Urinary bladder (tissue), 3 donors: ENCODE measurements at regions not wholly inside any gene's neighbourhood (a gene's known extent, or its start where the extent isn't known, plus 50 kb on each side); places are given as distances from the start of the nearest gene placed in this dataset.

Experiments
- DNase-seq: peaks from one replicate; pipeline ENCODE4 v3.0.0-alpha.2; 2015; ENCODE audit errors: extremely low spot score
- H3K27ac ChIP-seq: one replicate; pipeline ENCODE4 v1.5.1; 2013; ENCODE audit warnings: low read depth, mild to moderate bottlenecking, moderate library complexity
- H3K36me3 ChIP-seq: one replicate; pipeline ENCODE4 v1.6.1; 2013; ENCODE audit warnings: mild to moderate bottlenecking, moderate library complexity; ENCODE audit not compliant: insufficient read depth
- H3K4me1 ChIP-seq: one replicate; pipeline ENCODE4 v1.6.1; 2013; ENCODE audit warnings: mild to moderate bottlenecking, moderate library complexity; ENCODE audit not compliant: insufficient read depth
- H3K4me3 ChIP-seq: one replicate; pipeline ENCODE4 v1.5.1; 2013; ENCODE audit warnings: low read depth, low read length
- WGBS: extraction: QIAGEN DNeasy Blood & Tissue Kit; methylation state at CpG from one replicate; pipeline ENCODE4 v1.1.7; 2013; 5-methylcytosine and 5-hydroxymethylcytosine counted together
- donor health status: healthy with polysubstance abuse.
- donor health status: healthy.

- DNase-seq: no peak
- WGBS: 74% methylated on average over 4 of the region's 4 CpGs
- Histone ChIP-seq H3K27ac (no peak overlapping the region), H3K4me1 (no peaks in the 10 kb centered on the region), H3K36me3 (no peaks in the 10 kb centered on the region), H3K4me3 (no peak overlapping the region)
These were observed 190.8 kb upstream of the GEMIN8 start for GRCh38 chrX:14220386-14220944.

- no peak overlapping the region for H3K4me3 ChIP-seq
- H3K4me1 ChIP-seq: no peaks in the 10 kb centered on the region
- no peak overlapping the region for H3K27ac ChIP-seq
- 39% methylated on average over 3 of the region's 3 CpGs for WGBS
- no peaks in the 10 kb centered on the region for H3K36me3 ChIP-seq
- DNase-seq: no peak
These were observed 179.3 kb upstream of the GEMIN8 start for GRCh38 chrX:14209034-14209433.

GRCh38 chrX:14194711-14195110 lies 165.0 kb upstream of the GEMIN8 start:
- no peaks in the 10 kb centered on the region for H3K36me3 ChIP-seq
- H3K4me1 ChIP-seq: no peaks in the 10 kb centered on the region
- WGBS: 88% methylated on average over 1 of the region's 1 CpG
- DNase-seq: no peak
- no peak overlapping the region for H3K4me3 ChIP-seq
- H3K27ac ChIP-seq: no peak overlapping the region

- Histone ChIP-seq H3K4me1 (no peaks in the 10 kb centered on the region), H3K4me3 (no peak overlapping the region), H3K27ac (no peak overlapping the region), H3K36me3 (no peaks in the 10 kb centered on the region)
- no peak for DNase-seq
- WGBS: 96% methylated on average over 1 of the region's 1 CpG
These were observed 163.9 kb upstream of the GEMIN8 start for GRCh38 chrX:14193547-14193946.

GRCh38 chrX:14173873-14174272 lies 144.2 kb upstream of the GEMIN8 start:
- H3K4me3 ChIP-seq: no peak overlapping the region
- no peak for DNase-seq
- H3K36me3 ChIP-seq: no peaks in the 10 kb centered on the region
- H3K27ac ChIP-seq: no peak overlapping the region
- no peaks in the 10 kb centered on the region for H3K4me1 ChIP-seq
- 92% methylated on average over 1 of the region's 1 CpG for WGBS

GRCh38 chrX:14164828-14165227 lies 135.1 kb upstream of the GEMIN8 start:
- H3K4me1 ChIP-seq: no peaks in the 10 kb centered on the region
- DNase-seq: no peak
- 33% methylated on average over 1 of the region's 1 CpG for WGBS
- H3K36me3 ChIP-seq: no peaks in the 10 kb centered on the region
- H3K4me3 ChIP-seq: no peak overlapping the region
- no peak overlapping the region for H3K27ac ChIP-seq

GRCh38 chrX:14125462-14125861 lies 95.8 kb upstream of the GEMIN8 start:
- H3K27ac ChIP-seq: no peak overlapping the region

GRCh38 chrX:14124562-14124961 lies 94.9 kb upstream of the GEMIN8 start:
- no peak overlapping the region for H3K27ac ChIP-seq
- no peaks in the 10 kb centered on the region for H3K36me3 ChIP-seq
- DNase-seq: no peak
- no peak overlapping the region for H3K4me3 ChIP-seq
- WGBS: 38% methylated on average over 5 of the region's 5 CpGs
- H3K4me1 ChIP-seq: no peaks in the 10 kb centered on the region

More at GRCh38 chrX:14125462-14125861, 95.8 kb upstream of the GEMIN8 start:
- Histone ChIP-seq H3K36me3 (no peaks in the 10 kb centered on the region), H3K4me1 (no peaks in the 10 kb centered on the region), H3K4me3 (no peak overlapping the region)
- 27% methylated on average over 4 of the region's 4 CpGs for WGBS
- DNase-seq: no peak

- WGBS: 22% methylated on average over 13 of the region's 13 CpGs
- H3K27ac ChIP-seq: no peak overlapping the region
- no peak for DNase-seq
These were observed 66.0 kb upstream of the GEMIN8 start for GRCh38 chrX:14095702-14096101.

GRCh38 chrX:14094191-14094590 lies 64.5 kb upstream of the GEMIN8 start:
- no peak for DNase-seq
- H3K27ac ChIP-seq: no peak overlapping the region
- 43% methylated on average over 2 of the region's 2 CpGs for WGBS

More at GRCh38 chrX:14095702-14096101, 66.0 kb upstream of the GEMIN8 start:
- Histone ChIP-seq H3K4me1 (no peaks in the 10 kb centered on the region), H3K36me3 (no peaks in the 10 kb centered on the region), H3K4me3 (no peak overlapping the region)

GRCh38 chrX:14084466-14084865 lies 54.8 kb upstream of the GEMIN8 start:
- H3K27ac ChIP-seq: no peak overlapping the region
- DNase-seq: no peak
- no peak overlapping the region for H3K4me3 ChIP-seq
- 74% methylated on average over 1 of the region's 1 CpG for WGBS
- H3K36me3 ChIP-seq: no peaks in the 10 kb centered on the region
- no peaks in the 10 kb centered on the region for H3K4me1 ChIP-seq

More at GRCh38 chrX:14094191-14094590, 64.5 kb upstream of the GEMIN8 start:
- Histone ChIP-seq H3K4me3 (no peak overlapping the region), H3K4me1 (no peaks in the 10 kb centered on the region), H3K36me3 (no peaks in the 10 kb centered on the region)

GRCh38 chrX:14083783-14084182 lies 54.1 kb upstream of the GEMIN8 start:
- Histone ChIP-seq H3K27ac (no peak overlapping the region), H3K36me3 (no peaks in the 10 kb centered on the region), H3K4me1 (no peaks in the 10 kb centered on the region), H3K4me3 (no peak overlapping the region)
- no peak for DNase-seq

GRCh38 chrX:14079891-14080430 lies 50.3 kb upstream of the GEMIN8 start:
- 92% methylated on average over 2 of the region's 2 CpGs for WGBS

More at GRCh38 chrX:14079891-14080430, 50.3 kb upstream of the GEMIN8 start:
- no peak overlapping the region for H3K27ac ChIP-seq
- no peaks in the 10 kb centered on the region for H3K36me3 ChIP-seq
- H3K4me3 ChIP-seq: no peak overlapping the region
- no peak for DNase-seq
- no peaks in the 10 kb centered on the region for H3K4me1 ChIP-seq
